MCF 10A (cell line): ENCODE measurements at regions not wholly inside any gene's neighbourhood (a gene's known extent, or its start where the extent isn't known, plus 50 kb on each side); places are given as distances from the start of the nearest gene placed in this dataset.

Experiments
- BruUV-seq: library from RNA; stranded (reverse); fragments of 400-500 nt; replicated peaks from 2 replicates; lab custom pipeline; 2021; lab: Mats Ljungman, UMichigan
- CTCF ChIA-PET: fragments of 300-600 bp; sonication (Branson Sonifier 250); formaldehyde crosslinking; extraction: SDS; loops from one replicate; lab custom pipeline; 2021; ENCODE audit warnings: antibody characterized with exemption, inconsistent platforms; lab: Yijun Ruan, JAX
- POLR2A ChIA-PET: fragments of 300-600, 350-650 bp; sonication (Branson Sonifier 250); formaldehyde crosslinking; extraction: SDS; loops from one replicate; lab custom pipeline; 2020; ENCODE audit warnings: antibody characterized with exemption, inconsistent platforms; lab: Yijun Ruan, JAX
- DNase-seq: peaks from one replicate; pipeline ENCODE4 v3.0.0-alpha.2; 2018; ENCODE audit not compliant: unreplicated experiment
- H3K27ac Mint-ChIP-seq: one replicate; pipeline ENCODE4 v1.8.0; 2022; ENCODE audit warnings: mild to moderate bottlenecking, low read depth, mixed read lengths; ENCODE audit not compliant: unreplicated experiment
- H3K27me3 Mint-ChIP-seq: one replicate; pipeline ENCODE4 v1.8.0; 2022; ENCODE audit warnings: mixed read lengths; ENCODE audit not compliant: insufficient read depth, unreplicated experiment
- H3K36me3 Mint-ChIP-seq: one replicate; pipeline ENCODE4 v1.8.0; 2022; ENCODE audit warnings: mild to moderate bottlenecking, moderate library complexity, mixed read lengths; ENCODE audit not compliant: insufficient read depth, unreplicated experiment
- H3K4me1 Mint-ChIP-seq: one replicate; pipeline ENCODE4 v1.8.0; 2022; ENCODE audit warnings: mixed read lengths; ENCODE audit not compliant: insufficient read depth, unreplicated experiment
- H3K4me3 Mint-ChIP-seq: one replicate; pipeline ENCODE4 v1.8.0; 2022; ENCODE audit warnings: mild to moderate bottlenecking, moderate library complexity, mixed read lengths; ENCODE audit not compliant: unreplicated experiment
- H3K9me3 Mint-ChIP-seq: one replicate; pipeline ENCODE4 v1.8.0; 2022; ENCODE audit warnings: mixed read lengths; ENCODE audit not compliant: unreplicated experiment
- CTCF ChIP-seq: fragments of 200-600 bp; IDR thresholded peaks from one replicate; pipeline ENCODE4 v1.8.0; 2022; ENCODE audit warnings: antibody characterized with exemption, mild to moderate bottlenecking; ENCODE audit not compliant: unreplicated experiment
- intact Hi-C: fragments of 100-400 bp; cut with micrococcal nuclease; formaldehyde crosslinking; loops from 2 replicates; pipeline ENCODE4 v1.14.1; 2022

- peaks cover 6% of the 10 kb centered on the region for H3K36me3 Mint-ChIP-seq
- no peaks in the 10 kb centered on the region for H3K4me1 Mint-ChIP-seq
- intact Hi-C loops = no loop called here
- no peak overlapping the region for H3K4me3 Mint-ChIP-seq
- CTCF ChIA-PET = no interaction called here
- no TSS peak for BruUV-seq
- no peak for DNase-seq
- TF ChIP-seq CTCF = no peak
- H3K27ac Mint-ChIP-seq = no peak overlapping the region
- POLR2A ChIA-PET = no interaction called here
- no peaks in the 10 kb centered on the region for H3K27me3 Mint-ChIP-seq
- no peaks in the 10 kb centered on the region for H3K9me3 Mint-ChIP-seq
These were observed 191.7 kb upstream of the TWIST2 start for GRCh38 chr2:238655974-238656722.

- Mint-ChIP-seq H3K36me3 (peaks cover 6% of the 10 kb centered on the region), H3K27ac (no peak overlapping the region), H3K4me1 (no peaks in the 10 kb centered on the region), H3K4me3 (no peak overlapping the region), H3K9me3 (no peaks in the 10 kb centered on the region), H3K27me3 (no peaks in the 10 kb centered on the region)
- intact Hi-C loops = no loop called here
- no peak for TF ChIP-seq CTCF
- ChIA-PET CTCF (interaction anchor here (0.6 kb wide), 1 partner anchor 327 kb away, joined by 3 read pairs; no protein-coding TSS in a partner anchor), POLR2A (no interaction called here)
- DNase-seq = no peak
- BruUV-seq = no TSS peak
These were observed 190.5 kb upstream of the TWIST2 start for GRCh38 chr2:238657132-238658053.

- no TSS peak for BruUV-seq
- intact Hi-C loops = no loop called here
- no peaks in the 10 kb centered on the region for H3K27me3 Mint-ChIP-seq
- CTCF ChIA-PET = no interaction called here
- H3K4me1 Mint-ChIP-seq = no peaks in the 10 kb centered on the region
- H3K9me3 Mint-ChIP-seq = no peaks in the 10 kb centered on the region
- H3K27ac Mint-ChIP-seq = no peak overlapping the region
- no peak for TF ChIP-seq CTCF
- POLR2A ChIA-PET = no interaction called here
- DNase-seq = no peak
- H3K36me3 Mint-ChIP-seq = peaks cover 6% of the 10 kb centered on the region
- H3K4me3 Mint-ChIP-seq = no peak overlapping the region
These were observed 189.9 kb upstream of the TWIST2 start for GRCh38 chr2:238658054-238658407.

GRCh38 chr2:238658820-238659219 lies 189.1 kb upstream of the TWIST2 start:
- TF ChIP-seq CTCF = no peak
- Mint-ChIP-seq H3K36me3 (peaks cover 6% of the 10 kb centered on the region), H3K27ac (no peak overlapping the region), H3K27me3 (no peaks in the 10 kb centered on the region), H3K4me1 (no peaks in the 10 kb centered on the region), H3K9me3 (no peaks in the 10 kb centered on the region), H3K4me3 (no peak overlapping the region)
- intact Hi-C loops = no loop called here
- BruUV-seq = no TSS peak
- ChIA-PET POLR2A (interaction anchor here (0.6 kb wide), 1 partner anchor 19 kb away, joined by 3 read pairs; no protein-coding TSS in a partner anchor), CTCF (no interaction called here)
- DNase-seq = no peak
